ENCODE measurements at regions not wholly inside any gene's neighbourhood (a gene's known extent, or its start where the extent isn't known, plus 50 kb on each side); places are given as distances from the start of the nearest gene placed in this dataset.

DNA sequence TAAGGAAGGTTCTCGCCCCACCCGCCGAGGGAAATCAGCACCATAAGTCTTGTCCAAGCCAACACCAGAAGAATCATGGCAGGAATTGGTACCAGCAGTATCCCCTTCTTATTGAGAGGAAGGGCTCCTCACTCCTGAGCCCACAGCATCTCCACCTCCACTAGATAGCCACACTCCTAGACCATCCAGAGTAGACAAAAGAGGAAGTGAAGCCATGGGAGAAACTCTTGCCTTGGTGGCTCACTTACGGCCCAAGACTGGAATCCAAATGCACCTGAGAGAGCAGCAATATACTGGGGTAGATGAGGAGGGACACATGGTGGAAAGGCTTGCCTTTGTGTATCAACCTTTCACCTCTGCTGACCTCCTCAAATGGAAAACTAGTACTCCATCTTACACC is 255.3 kb upstream of the PRKX start:
- DNase-seq (ENCODE audit: extremely low spot score, unreplicated experiment), result no peak
- no peaks in the 10 kb centered on the region for H3K9me3 Mint-ChIP-seq (ENCODE audit: unreplicated experiment)
- H3K36me3 Mint-ChIP-seq (ENCODE audit: unreplicated experiment), result no peaks in the 10 kb centered on the region
- no peaks in the 10 kb centered on the region for H3K4me1 Mint-ChIP-seq (ENCODE audit: unreplicated experiment)
- TF ChIP-seq, protein P1, sequence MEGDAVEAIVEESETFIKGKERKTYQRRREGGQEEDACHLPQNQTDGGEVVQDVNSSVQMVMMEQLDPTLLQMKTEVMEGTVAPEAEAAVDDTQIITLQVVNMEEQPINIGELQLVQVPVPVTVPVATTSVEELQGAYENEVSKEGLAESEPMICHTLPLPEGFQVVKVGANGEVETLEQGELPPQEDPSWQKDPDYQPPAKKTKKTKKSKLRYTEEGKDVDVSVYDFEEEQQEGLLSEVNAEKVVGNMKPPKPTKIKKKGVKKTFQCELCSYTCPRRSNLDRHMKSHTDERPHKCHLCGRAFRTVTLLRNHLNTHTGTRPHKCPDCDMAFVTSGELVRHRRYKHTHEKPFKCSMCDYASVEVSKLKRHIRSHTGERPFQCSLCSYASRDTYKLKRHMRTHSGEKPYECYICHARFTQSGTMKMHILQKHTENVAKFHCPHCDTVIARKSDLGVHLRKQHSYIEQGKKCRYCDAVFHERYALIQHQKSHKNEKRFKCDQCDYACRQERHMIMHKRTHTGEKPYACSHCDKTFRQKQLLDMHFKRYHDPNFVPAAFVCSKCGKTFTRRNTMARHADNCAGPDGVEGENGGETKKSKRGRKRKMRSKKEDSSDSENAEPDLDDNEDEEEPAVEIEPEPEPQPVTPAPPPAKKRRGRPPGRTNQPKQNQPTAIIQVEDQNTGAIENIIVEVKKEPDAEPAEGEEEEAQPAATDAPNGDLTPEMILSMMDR (IDR thresholded peaks at IDR 0.05), result no peak
- H3K27me3 Mint-ChIP-seq (ENCODE audit: unreplicated experiment), result peaks cover 7% of the 10 kb centered on the region
- H3K4me3 Mint-ChIP-seq (ENCODE audit: unreplicated experiment), result no peak overlapping the region
- H3K27ac Mint-ChIP-seq (ENCODE audit: unreplicated experiment), result no peak overlapping the region

DNA sequence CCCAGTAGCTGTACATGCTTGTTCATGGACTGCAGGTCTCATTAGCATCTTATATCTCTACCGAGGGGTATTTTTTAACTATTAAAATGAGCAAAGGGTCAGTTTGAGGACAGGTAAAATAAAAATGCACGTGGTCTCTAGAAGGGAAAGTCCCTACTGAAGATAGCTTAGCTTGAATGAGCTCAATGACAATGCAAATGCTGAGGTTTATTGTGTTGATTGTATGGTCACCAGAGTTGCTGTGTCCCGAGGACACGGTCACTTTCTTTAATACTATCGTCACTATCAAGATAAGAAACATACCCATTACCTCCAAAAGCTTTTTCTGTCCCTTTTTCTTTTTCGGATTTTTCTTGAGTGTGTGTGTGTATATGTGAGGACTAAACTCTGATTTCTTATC is 250.5 kb upstream of the PRKX start:
- TF ChIP-seq, protein P1 (IDR thresholded peaks at IDR 0.05), result no peak
- Mint-ChIP-seq H3K27ac (ENCODE audit: unreplicated experiment) (no peak overlapping the region), H3K4me1 (ENCODE audit: unreplicated experiment) (peaks cover 5% of the 10 kb centered on the region), H3K27me3 (ENCODE audit: unreplicated experiment) (peaks cover 21% of the 10 kb centered on the region), H3K9me3 (ENCODE audit: unreplicated experiment) (no peaks in the 10 kb centered on the region), H3K4me3 (ENCODE audit: unreplicated experiment) (no peak overlapping the region), H3K36me3 (ENCODE audit: unreplicated experiment) (no peaks in the 10 kb centered on the region)
- no peak for DNase-seq (ENCODE audit: extremely low spot score, unreplicated experiment)

DNA sequence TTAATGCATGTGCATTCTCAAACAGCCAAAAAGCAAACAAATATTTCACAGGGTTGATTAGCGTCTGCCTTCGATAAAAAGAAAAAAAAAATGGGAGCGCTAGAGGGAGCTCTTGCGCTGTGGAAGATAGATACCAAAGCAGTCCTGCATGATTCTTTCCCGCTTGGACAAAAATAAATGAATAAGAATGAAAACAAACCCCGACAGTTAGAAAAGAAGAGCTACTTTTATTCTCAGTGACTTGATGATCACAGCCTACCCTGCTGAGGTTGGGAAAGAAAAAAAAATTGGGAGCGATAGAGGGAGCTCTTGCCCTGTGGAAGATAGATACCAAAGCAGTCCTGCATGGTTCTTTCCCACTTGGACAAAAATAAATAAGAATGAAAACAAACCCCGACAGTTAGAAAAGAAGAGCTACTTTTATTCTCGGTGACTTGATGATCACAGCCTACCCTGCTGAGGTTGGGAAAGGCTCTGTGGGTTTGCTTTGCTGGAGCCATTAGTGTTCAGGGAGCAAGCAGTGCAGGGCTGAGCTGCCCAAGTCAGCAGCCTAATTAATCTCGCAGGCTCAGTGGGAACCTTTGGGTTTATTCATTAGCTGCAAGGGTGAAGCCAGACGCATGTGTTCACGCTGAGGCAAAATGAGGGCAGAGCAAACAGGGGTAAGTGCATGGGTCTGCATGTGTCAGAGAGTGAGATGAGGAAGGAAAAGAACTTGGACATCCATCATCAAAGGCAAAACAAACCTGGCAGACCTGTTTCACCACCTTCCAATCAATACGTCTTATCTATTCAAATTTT is 249.3 kb upstream of the PRKX start:
- H3K27ac Mint-ChIP-seq (ENCODE audit: unreplicated experiment), result no peak overlapping the region
- no peaks in the 10 kb centered on the region for H3K36me3 Mint-ChIP-seq (ENCODE audit: unreplicated experiment)
- no peak for DNase-seq (ENCODE audit: extremely low spot score, unreplicated experiment)
- H3K4me1 Mint-ChIP-seq (ENCODE audit: unreplicated experiment), result peaks cover 5% of the 10 kb centered on the region
- no peaks in the 10 kb centered on the region for H3K9me3 Mint-ChIP-seq (ENCODE audit: unreplicated experiment)
- no peak overlapping the region for H3K4me3 Mint-ChIP-seq (ENCODE audit: unreplicated experiment)
- H3K27me3 Mint-ChIP-seq (ENCODE audit: unreplicated experiment), result peaks cover 21% of the 10 kb centered on the region
- TF ChIP-seq, protein P1 (IDR thresholded peaks at IDR 0.05), result peak; percentile 74

DNA sequence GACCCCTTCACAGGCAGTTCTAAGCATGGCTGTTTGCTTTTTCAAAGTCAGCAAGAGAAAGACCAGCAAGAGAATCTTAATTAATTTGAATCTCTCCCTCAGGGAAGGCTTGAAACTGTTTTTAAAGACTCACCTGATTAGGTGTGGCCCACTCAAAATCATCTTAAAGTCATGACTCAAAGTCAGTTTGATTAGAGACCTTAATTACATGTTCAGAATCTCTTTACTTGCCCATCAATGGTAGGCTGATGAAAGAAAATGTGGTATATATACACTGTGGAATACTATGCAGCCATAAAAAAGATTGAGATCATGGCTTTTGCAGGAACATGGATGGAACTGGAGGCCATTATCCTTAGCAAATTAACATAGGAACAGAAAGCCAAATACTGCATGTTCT is 247.5 kb upstream of the PRKX start:
- no peak overlapping the region for H3K4me3 Mint-ChIP-seq (ENCODE audit: unreplicated experiment)
- no peaks in the 10 kb centered on the region for H3K9me3 Mint-ChIP-seq (ENCODE audit: unreplicated experiment)
- peaks cover 5% of the 10 kb centered on the region for H3K4me1 Mint-ChIP-seq (ENCODE audit: unreplicated experiment)
- TF ChIP-seq, protein P1 (IDR thresholded peaks at IDR 0.05), result no peak
- H3K36me3 Mint-ChIP-seq (ENCODE audit: unreplicated experiment), result no peaks in the 10 kb centered on the region
- no peak for DNase-seq (ENCODE audit: extremely low spot score, unreplicated experiment)
- H3K27ac Mint-ChIP-seq (ENCODE audit: unreplicated experiment), result no peak overlapping the region
- peaks cover 24% of the 10 kb centered on the region for H3K27me3 Mint-ChIP-seq (ENCODE audit: unreplicated experiment)

DNA sequence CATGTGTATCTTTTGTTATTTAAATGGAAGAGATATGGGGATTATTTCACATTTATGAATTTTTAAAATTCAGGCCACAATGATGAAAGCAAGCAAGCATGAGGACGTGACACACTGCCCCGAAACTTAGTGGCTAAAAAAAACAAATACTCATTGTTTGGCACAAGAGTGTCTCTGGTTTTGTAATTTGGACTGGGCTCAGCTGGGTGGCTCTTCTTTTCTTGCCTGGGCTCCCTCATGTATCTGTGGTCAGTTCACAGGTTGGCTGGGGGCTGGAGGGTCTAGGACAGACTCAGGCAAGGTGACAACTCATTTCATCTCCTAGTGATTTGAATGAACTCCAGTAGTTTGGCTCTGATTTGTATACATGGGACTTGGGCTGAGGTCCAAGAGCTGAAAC is 238.4 kb upstream of the PRKX start:
- Mint-ChIP-seq H3K4me1 (ENCODE audit: unreplicated experiment) (no peaks in the 10 kb centered on the region), H3K36me3 (ENCODE audit: unreplicated experiment) (no peaks in the 10 kb centered on the region), H3K27ac (ENCODE audit: unreplicated experiment) (no peak overlapping the region), H3K9me3 (ENCODE audit: unreplicated experiment) (peaks cover 9% of the 10 kb centered on the region), H3K27me3 (ENCODE audit: unreplicated experiment) (peaks cover 7% of the 10 kb centered on the region), H3K4me3 (ENCODE audit: unreplicated experiment) (no peak overlapping the region)
- TF ChIP-seq, protein P1 (IDR thresholded peaks at IDR 0.05), result no peak
- no peak for DNase-seq (ENCODE audit: extremely low spot score, unreplicated experiment)
